HG03460 (cell line): ENCODE measurements at regions not wholly inside any gene's neighbourhood (a gene's known extent, or its start where the extent isn't known, plus 50 kb on each side); places are given as distances from the start of the nearest gene placed in this dataset.

Experiments
- ATAC-seq: cut with Tn5 transposase; IDR thresholded peaks from one replicate; pipeline ENCODE4 v1.9.1; 2021; ENCODE audit not compliant: unreplicated experiment

- ATAC-seq, result no peak
These were observed 383.1 kb upstream of the HTR2A start for GRCh38 chr13:47279920-47280319.

GRCh38 chr13:47277774-47278173 is 380.9 kb upstream of the HTR2A start:
- no peak for ATAC-seq

- ATAC-seq, result no peak
These were observed 371.4 kb upstream of the HTR2A start for GRCh38 chr13:47268270-47268669.

- ATAC-seq, result no peak
These were observed 361.5 kb upstream of the HTR2A start for GRCh38 chr13:47258384-47258783.

GRCh38 chr13:47256618-47257017 is 359.8 kb upstream of the HTR2A start:
- no peak for ATAC-seq

GRCh38 chr13:47252627-47253026 is 355.8 kb upstream of the HTR2A start:
- ATAC-seq, result no peak

- ATAC-seq, result no peak
These were observed 354.9 kb upstream of the HTR2A start for GRCh38 chr13:47251771-47252170.

- no peak for ATAC-seq
These were observed 353.3 kb upstream of the HTR2A start for GRCh38 chr13:47250146-47250545.

GRCh38 chr13:47249266-47249665 is 352.4 kb upstream of the HTR2A start:
- no peak for ATAC-seq

- no peak for ATAC-seq
These were observed 344.6 kb upstream of the HTR2A start for GRCh38 chr13:47241446-47241845.

- ATAC-seq, result no peak
These were observed 342.2 kb upstream of the HTR2A start for GRCh38 chr13:47239025-47239424.

GRCh38 chr13:47237571-47237970 is 340.7 kb upstream of the HTR2A start:
- ATAC-seq, result no peak

- no peak for ATAC-seq
These were observed 336.9 kb upstream of the HTR2A start for GRCh38 chr13:47233734-47234133.

- ATAC-seq, result no peak
These were observed 335.7 kb upstream of the HTR2A start for GRCh38 chr13:47232516-47232915.

- ATAC-seq, result no peak
These were observed 333.3 kb upstream of the HTR2A start for GRCh38 chr13:47230155-47230554.

GRCh38 chr13:47226516-47226915 is 329.7 kb upstream of the HTR2A start:
- no peak for ATAC-seq

- ATAC-seq, result no peak
These were observed 323.7 kb upstream of the HTR2A start for GRCh38 chr13:47220453-47221140.

- ATAC-seq, result no peak
These were observed 321.8 kb upstream of the HTR2A start for GRCh38 chr13:47218611-47219010.

GRCh38 chr13:47216176-47216822 is 319.4 kb upstream of the HTR2A start:
- ATAC-seq, result no peak

GRCh38 chr13:47215736-47216135 is 318.9 kb upstream of the HTR2A start:
- ATAC-seq, result no peak

- no peak for ATAC-seq
These were observed 316.2 kb upstream of the HTR2A start for GRCh38 chr13:47213047-47213446.

- no peak for ATAC-seq
These were observed 314.3 kb upstream of the HTR2A start for GRCh38 chr13:47211106-47211505.

GRCh38 chr13:47206111-47206510 is 309.3 kb upstream of the HTR2A start:
- ATAC-seq, result no peak
